HCT116 (cell line): ENCODE measurements at regions not wholly inside any gene's neighbourhood (a gene's known extent, or its start where the extent isn't known, plus 50 kb on each side); places are given as distances from the start of the nearest gene placed in this dataset.

Experiments
- ATAC-seq: fragments of 200-7000 bp; cut with Tn5 transposase; 2 replicates; pipeline ENCODE4 v1.9.1; 2020; ENCODE audit warnings: mild to moderate bottlenecking, moderate library complexity
- BruUV-seq: library from RNA; stranded (reverse); fragments of 400-500 nt; replicated peaks from 2 replicates; lab custom pipeline; 2021; lab: Mats Ljungman, UMichigan
- CTCF ChIA-PET: fragments of 300-600 bp; sonication (Branson Sonifier 250); formaldehyde crosslinking; loops from one replicate; lab custom pipeline; 2021; ENCODE audit warnings: antibody characterized with exemption; lab: Charles Lee
- POLR2A ChIA-PET: fragments of 300-600, 350-600 bp; sonication (Branson Sonifier 250); formaldehyde crosslinking; loops from one replicate; lab custom pipeline; 2021; ENCODE audit warnings: antibody characterized with exemption; lab: Charles Lee
- RAD21 ChIA-PET, 2 experiments: fragments of 300-600 bp; sonication (Branson Sonifier 250); formaldehyde crosslinking; loops; one replicate each; lab custom pipeline; 2023; ENCODE audit warnings: low total read pairs in 2 of 2; ENCODE audit not compliant: uncharacterized antibody in 2 of 2, unreplicated experiment in 2 of 2, low non-redundant PET in 1 of 2; lab: Charles Lee
- DNase-seq: peaks from one replicate; pipeline ENCODE4 v3.0.0-alpha.2; 2010; ENCODE audit warnings: low read depth, low spot score
- H2AFZ ChIP-seq: fragments of 200-600 bp; shearing (Covaris generic), sonication (generic); 2 replicates; pipeline ENCODE4 v1.6.1; 2017; ENCODE audit warnings: low read depth, mixed run types, mixed read lengths, antibody characterized with exemption, low read length; ENCODE audit not compliant: poor library complexity, severe bottlenecking
- H3K27ac ChIP-seq: 2 replicates; pipeline ENCODE4 v1.5.1; 2012; ENCODE audit warnings: low read depth, low read length
- H3K27me3 ChIP-seq: fragments of 200-600 bp; sonication (generic); 2 replicates; pipeline ENCODE4 v1.6.1; 2016; ENCODE audit warnings: mixed run types, low read length, mixed read lengths; ENCODE audit not compliant: insufficient read depth
- H3K36me3 ChIP-seq, 2 experiments: fragments of 200-500 bp in 1 of 2; fragments of 200-600 bp in 1 of 2; sonication (Bioruptor generic) in 1 of 2; sonication (generic) in 1 of 2; 2 replicates each; pipeline versions ENCODE4 v1.5.1 to v1.6.1; 2014 to 2016; ENCODE audit warnings: low read length in 2 of 2, inconsistent platforms in 1 of 2, mixed read lengths in 1 of 2, mixed run types in 1 of 2; ENCODE audit not compliant: insufficient read depth in 2 of 2, control insufficient read depth in 1 of 2
- H3K4me1 ChIP-seq, 2 experiments: fragments of 200-600 bp in 1 of 2; sonication (generic) in 1 of 2; 2 replicates each; pipeline versions ENCODE4 v1.5.1 to v1.6.1; 2012 to 2017; ENCODE audit warnings: low read length in 2 of 2, inconsistent platforms in 1 of 2, mild to moderate bottlenecking in 1 of 2, mixed read lengths in 1 of 2, mixed run types in 1 of 2, moderate library complexity in 1 of 2; ENCODE audit not compliant: insufficient read depth in 2 of 2, control insufficient read depth in 1 of 2
- H3K4me2 ChIP-seq: fragments of 200-600 bp; sonication (generic); 2 replicates; pipeline ENCODE4 v1.6.1; 2017; ENCODE audit warnings: mixed run types, low read length, mixed read lengths
- H3K4me3 ChIP-seq, 2 experiments: fragments of 200-600 bp in 1 of 2; sonication (generic) in 1 of 2; replicated peaks in 1 of 2; 2 replicates each; pipeline ENCODE4 v1.5.1; 2011 to 2016; ENCODE audit warnings: low read length in 2 of 2, control low read depth in 1 of 2, low read depth in 1 of 2, mild to moderate bottlenecking in 1 of 2, mixed read lengths in 1 of 2, mixed run types in 1 of 2
- H3K79me2 ChIP-seq: fragments of 200-600 bp; sonication (generic); 2 replicates; pipeline ENCODE4 v1.6.1; 2017; ENCODE audit warnings: mild to moderate bottlenecking, mixed run types, low read length, moderate library complexity, mixed read lengths; ENCODE audit not compliant: insufficient read depth
- H3K9ac ChIP-seq: fragments of 200-600 bp; sonication (generic); 2 replicates; pipeline ENCODE4 v1.6.1; 2016; ENCODE audit warnings: low read length, mixed read lengths
- H3K9me2 ChIP-seq: fragments of 200-600 bp; sonication (generic), shearing (Covaris generic); 2 replicates; pipeline ENCODE4 v1.6.1; 2017; ENCODE audit warnings: mixed run types, mild to moderate bottlenecking, moderate library complexity; ENCODE audit not compliant: insufficient read depth
- H3K9me3 ChIP-seq, 2 experiments: fragments of 200-500 bp in 1 of 2; fragments of 200-600 bp in 1 of 2; sonication (Bioruptor generic) in 1 of 2; sonication (generic) in 1 of 2; 2 replicates each; pipeline ENCODE4 v1.6.1; 2014 to 2017; ENCODE audit warnings: low read length in 2 of 2, mixed read lengths in 2 of 2, inconsistent platforms in 1 of 2, low read depth in 1 of 2, mild to moderate bottlenecking in 1 of 2, mixed run types in 1 of 2, moderate library complexity in 1 of 2; ENCODE audit not compliant: control insufficient read depth in 1 of 2, insufficient read depth in 1 of 2
- H4K20me1 ChIP-seq: fragments of 200-600 bp; sonication (generic), shearing (Covaris generic); 2 replicates; pipeline ENCODE4 v1.6.1; 2017; ENCODE audit warnings: mixed run types, mild to moderate bottlenecking, moderate library complexity; ENCODE audit not compliant: insufficient read depth
- CBX3 ChIP-seq: IDR thresholded peaks from 2 replicates; pipeline ENCODE4 v1.6.1; 2012; ENCODE audit warnings: low read depth
- CEBPB ChIP-seq: IDR thresholded peaks from 2 replicates; pipeline ENCODE4 v1.6.1; 2012; ENCODE audit warnings: low read depth
- EGR1 ChIP-seq: IDR thresholded peaks from 2 replicates; pipeline ENCODE4 v1.6.1; 2012; ENCODE audit warnings: low read depth
- EZH2 ChIP-seq: fragments of 200-600 bp; sonication (generic); IDR thresholded peaks from 2 replicates; pipeline ENCODE4 v1.6.1; 2017; ENCODE audit warnings: antibody characterized with exemption, mixed run types
- EZH2phosphoT487 ChIP-seq: fragments of 200-600 bp; IDR thresholded peaks from 2 replicates; pipeline ENCODE4 v1.6.1; 2018; ENCODE audit warnings: antibody characterized with exemption, borderline replicate concordance
- POLR2A ChIP-seq: IDR thresholded peaks from 2 replicates; pipeline ENCODE4 v1.7.0; 2011; ENCODE audit warnings: borderline replicate concordance; ENCODE audit not compliant: insufficient read depth, insufficient read length; ENCODE audit errors: extremely low read depth
- POLR2AphosphoS5 ChIP-seq: IDR thresholded peaks from 2 replicates; pipeline ENCODE4 v1.6.1; 2011; ENCODE audit warnings: mild to moderate bottlenecking, low read depth, low read length, moderate library complexity
- SIN3A ChIP-seq: IDR thresholded peaks from 2 replicates; pipeline ENCODE4 v1.6.1; 2012; ENCODE audit warnings: low read depth
- TCF7L2 ChIP-seq: IDR thresholded peaks from 2 replicates; pipeline ENCODE4 v1.7.0; 2011; ENCODE audit warnings: borderline replicate concordance, inconsistent platforms; ENCODE audit not compliant: insufficient read depth, insufficient read length; ENCODE audit errors: extremely low read depth
- YY1 ChIP-seq: IDR thresholded peaks from 2 replicates; pipeline ENCODE4 v1.6.1; 2011; ENCODE audit warnings: low read length, low read depth, moderate library complexity, mild to moderate bottlenecking; ENCODE audit not compliant: insufficient replicate concordance; ENCODE audit errors: extremely low read depth
- ZFX ChIP-seq: fragments of 450-650 bp; IDR thresholded peaks from 2 replicates; pipeline ENCODE4 v1.6.1; 2017
- ZNF274 ChIP-seq: fragments of 200-500 bp; sonication (Bioruptor generic); IDR thresholded peaks from 2 replicates; pipeline ENCODE4 v1.6.1; 2014; ENCODE audit warnings: mild to moderate bottlenecking, low read depth, low read length, inconsistent platforms
- intact Hi-C: fragments of 100-400 bp; cut with micrococcal nuclease; formaldehyde crosslinking; loops from 2 replicates; pipeline ENCODE4 v1.10.0; 2022
- TF ChIP-seq, protein P1 (sequence below), 3 experiments: fragments of 200-600 bp in 1 of 3; sonication (generic) in 1 of 3; IDR thresholded peaks in 2 of 3; conservative IDR thresholded peaks in 1 of 3; 2 replicates each; pipeline ENCODE4 v1.5.1; 2012 to 2017; ENCODE audit warnings: low read depth in 2 of 3, low read length in 2 of 3, antibody characterized with exemption in 1 of 3, borderline replicate concordance in 1 of 3, control low read depth in 1 of 3, mild to moderate bottlenecking in 1 of 3, mixed read lengths in 1 of 3, mixed run types in 1 of 3, moderate library complexity in 1 of 3; ENCODE audit not compliant: insufficient read depth in 1 of 3
- TF ChIP-seq, protein P2 (sequence below): IDR thresholded peaks from 2 replicates; pipeline ENCODE4 v1.6.1; 2012; ENCODE audit warnings: low read depth
- TF ChIP-seq, protein P3 (sequence below): IDR thresholded peaks from 2 replicates; pipeline ENCODE4 v1.6.1; 2012
- TF ChIP-seq, protein P4 (sequence below): IDR thresholded peaks from 2 replicates; pipeline ENCODE4 v1.6.1; 2011; ENCODE audit warnings: mild to moderate bottlenecking, low read length, moderate library complexity; ENCODE audit not compliant: insufficient replicate concordance; ENCODE audit errors: extremely low read depth
- TF ChIP-seq, protein P5 (sequence below): IDR thresholded peaks from 2 replicates; pipeline ENCODE4 v1.6.1; 2012

DNA sequence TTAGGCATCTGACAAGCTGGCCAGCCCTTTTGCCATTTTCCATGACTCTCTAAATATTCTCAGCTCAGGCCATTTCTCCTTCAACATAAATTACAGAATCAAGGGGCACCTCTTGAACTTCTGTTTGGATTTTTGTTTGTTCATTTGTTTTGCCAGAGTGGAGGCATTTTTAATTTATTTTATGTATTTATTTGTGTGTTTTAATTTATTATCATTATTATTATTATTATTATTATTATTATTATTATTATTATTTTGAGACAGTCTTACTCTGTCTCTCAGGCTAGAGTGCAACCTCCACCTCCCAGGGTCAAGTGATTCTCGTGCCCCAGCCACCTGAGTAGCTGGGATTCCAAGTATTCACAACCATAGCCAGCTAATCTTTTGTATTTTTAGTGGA, 1578.0 kb downstream of the CDH8 start:
- DNase-seq (no peak), ATAC-seq (no peak)
- H3K79me2 ChIP-seq: no peaks in the 10 kb centered on the region
- no peaks in the 10 kb centered on the region for H3K27me3 ChIP-seq
- H3K27ac ChIP-seq: no peak overlapping the region
- H3K36me3 ChIP-seq: no peaks in the 10 kb centered on the region
- no peak overlapping the region for H3K4me3 ChIP-seq
- no TSS peak for BruUV-seq
- ChIA-PET POLR2A (no interaction called here), CTCF (no interaction called here), RAD21 (no interaction called here)
- peaks cover 0 to 15% of the 10 kb centered on the region in 2 experiments; a peak in 2 of 4 replicates for H3K9me3 ChIP-seq
- no peaks in the 10 kb centered on the region for H3K9me2 ChIP-seq
- no peak overlapping the region for H3K4me2 ChIP-seq
- intact Hi-C loops: no loop called here
- H2AFZ ChIP-seq: no peak overlapping the region
- H4K20me1 ChIP-seq: no peaks in the 10 kb centered on the region
- TF ChIP-seq, protein P1, sequence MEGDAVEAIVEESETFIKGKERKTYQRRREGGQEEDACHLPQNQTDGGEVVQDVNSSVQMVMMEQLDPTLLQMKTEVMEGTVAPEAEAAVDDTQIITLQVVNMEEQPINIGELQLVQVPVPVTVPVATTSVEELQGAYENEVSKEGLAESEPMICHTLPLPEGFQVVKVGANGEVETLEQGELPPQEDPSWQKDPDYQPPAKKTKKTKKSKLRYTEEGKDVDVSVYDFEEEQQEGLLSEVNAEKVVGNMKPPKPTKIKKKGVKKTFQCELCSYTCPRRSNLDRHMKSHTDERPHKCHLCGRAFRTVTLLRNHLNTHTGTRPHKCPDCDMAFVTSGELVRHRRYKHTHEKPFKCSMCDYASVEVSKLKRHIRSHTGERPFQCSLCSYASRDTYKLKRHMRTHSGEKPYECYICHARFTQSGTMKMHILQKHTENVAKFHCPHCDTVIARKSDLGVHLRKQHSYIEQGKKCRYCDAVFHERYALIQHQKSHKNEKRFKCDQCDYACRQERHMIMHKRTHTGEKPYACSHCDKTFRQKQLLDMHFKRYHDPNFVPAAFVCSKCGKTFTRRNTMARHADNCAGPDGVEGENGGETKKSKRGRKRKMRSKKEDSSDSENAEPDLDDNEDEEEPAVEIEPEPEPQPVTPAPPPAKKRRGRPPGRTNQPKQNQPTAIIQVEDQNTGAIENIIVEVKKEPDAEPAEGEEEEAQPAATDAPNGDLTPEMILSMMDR (IDR thresholded peaks at IDR 0.05 in 2 of 3, conservative IDR thresholded peaks at IDR 0.05 in 1 of 3; ENCODE audit: borderline replicate concordance in 1 of 3, insufficient read depth in 1 of 3, low read depth in 2 of 3, low read length in 2 of 3): no peak
- TF ChIP-seq, protein P2, sequence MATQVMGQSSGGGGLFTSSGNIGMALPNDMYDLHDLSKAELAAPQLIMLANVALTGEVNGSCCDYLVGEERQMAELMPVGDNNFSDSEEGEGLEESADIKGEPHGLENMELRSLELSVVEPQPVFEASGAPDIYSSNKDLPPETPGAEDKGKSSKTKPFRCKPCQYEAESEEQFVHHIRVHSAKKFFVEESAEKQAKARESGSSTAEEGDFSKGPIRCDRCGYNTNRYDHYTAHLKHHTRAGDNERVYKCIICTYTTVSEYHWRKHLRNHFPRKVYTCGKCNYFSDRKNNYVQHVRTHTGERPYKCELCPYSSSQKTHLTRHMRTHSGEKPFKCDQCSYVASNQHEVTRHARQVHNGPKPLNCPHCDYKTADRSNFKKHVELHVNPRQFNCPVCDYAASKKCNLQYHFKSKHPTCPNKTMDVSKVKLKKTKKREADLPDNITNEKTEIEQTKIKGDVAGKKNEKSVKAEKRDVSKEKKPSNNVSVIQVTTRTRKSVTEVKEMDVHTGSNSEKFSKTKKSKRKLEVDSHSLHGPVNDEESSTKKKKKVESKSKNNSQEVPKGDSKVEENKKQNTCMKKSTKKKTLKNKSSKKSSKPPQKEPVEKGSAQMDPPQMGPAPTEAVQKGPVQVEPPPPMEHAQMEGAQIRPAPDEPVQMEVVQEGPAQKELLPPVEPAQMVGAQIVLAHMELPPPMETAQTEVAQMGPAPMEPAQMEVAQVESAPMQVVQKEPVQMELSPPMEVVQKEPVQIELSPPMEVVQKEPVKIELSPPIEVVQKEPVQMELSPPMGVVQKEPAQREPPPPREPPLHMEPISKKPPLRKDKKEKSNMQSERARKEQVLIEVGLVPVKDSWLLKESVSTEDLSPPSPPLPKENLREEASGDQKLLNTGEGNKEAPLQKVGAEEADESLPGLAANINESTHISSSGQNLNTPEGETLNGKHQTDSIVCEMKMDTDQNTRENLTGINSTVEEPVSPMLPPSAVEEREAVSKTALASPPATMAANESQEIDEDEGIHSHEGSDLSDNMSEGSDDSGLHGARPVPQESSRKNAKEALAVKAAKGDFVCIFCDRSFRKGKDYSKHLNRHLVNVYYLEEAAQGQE: no peak
- no peak for TF ChIP-seq SIN3A
- TF ChIP-seq EZH2phosphoT487: no peak
- TF ChIP-seq POLR2AphosphoS5: no peak
- TF ChIP-seq, protein P3, sequence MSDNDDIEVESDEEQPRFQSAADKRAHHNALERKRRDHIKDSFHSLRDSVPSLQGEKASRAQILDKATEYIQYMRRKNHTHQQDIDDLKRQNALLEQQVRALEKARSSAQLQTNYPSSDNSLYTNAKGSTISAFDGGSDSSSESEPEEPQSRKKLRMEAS: no peak
- no peak for TF ChIP-seq CBX3
- no peak for TF ChIP-seq EZH2
- no peak for TF ChIP-seq CEBPB
- TF ChIP-seq, protein P4, sequence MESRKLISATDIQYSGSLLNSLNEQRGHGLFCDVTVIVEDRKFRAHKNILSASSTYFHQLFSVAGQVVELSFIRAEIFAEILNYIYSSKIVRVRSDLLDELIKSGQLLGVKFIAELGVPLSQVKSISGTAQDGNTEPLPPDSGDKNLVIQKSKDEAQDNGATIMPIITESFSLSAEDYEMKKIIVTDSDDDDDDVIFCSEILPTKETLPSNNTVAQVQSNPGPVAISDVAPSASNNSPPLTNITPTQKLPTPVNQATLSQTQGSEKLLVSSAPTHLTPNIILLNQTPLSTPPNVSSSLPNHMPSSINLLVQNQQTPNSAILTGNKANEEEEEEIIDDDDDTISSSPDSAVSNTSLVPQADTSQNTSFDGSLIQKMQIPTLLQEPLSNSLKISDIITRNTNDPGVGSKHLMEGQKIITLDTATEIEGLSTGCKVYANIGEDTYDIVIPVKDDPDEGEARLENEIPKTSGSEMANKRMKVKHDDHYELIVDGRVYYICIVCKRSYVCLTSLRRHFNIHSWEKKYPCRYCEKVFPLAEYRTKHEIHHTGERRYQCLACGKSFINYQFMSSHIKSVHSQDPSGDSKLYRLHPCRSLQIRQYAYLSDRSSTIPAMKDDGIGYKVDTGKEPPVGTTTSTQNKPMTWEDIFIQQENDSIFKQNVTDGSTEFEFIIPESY: no peak
- no peak for TF ChIP-seq YY1
- TF ChIP-seq EGR1: no peak
- no peak for TF ChIP-seq ZNF274
- TF ChIP-seq, protein P5, sequence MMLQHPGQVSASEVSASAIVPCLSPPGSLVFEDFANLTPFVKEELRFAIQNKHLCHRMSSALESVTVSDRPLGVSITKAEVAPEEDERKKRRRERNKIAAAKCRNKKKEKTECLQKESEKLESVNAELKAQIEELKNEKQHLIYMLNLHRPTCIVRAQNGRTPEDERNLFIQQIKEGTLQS: no peak
- no peak for TF ChIP-seq TCF7L2
- TF ChIP-seq ZFX: no peak
- TF ChIP-seq POLR2A: no peak
- H3K9ac ChIP-seq: no peak overlapping the region
- no peaks in the 10 kb centered on the region for H3K4me1 ChIP-seq
